ENCODE measurements at regions not wholly inside any gene's neighbourhood (a gene's known extent, or its start where the extent isn't known, plus 50 kb on each side); places are given as distances from the start of the nearest gene placed in this dataset.

GRCh38 chr21:23155281-23155680, 2157.1 kb downstream of the NCAM2 start:
- TF ChIP-seq, protein P1, sequence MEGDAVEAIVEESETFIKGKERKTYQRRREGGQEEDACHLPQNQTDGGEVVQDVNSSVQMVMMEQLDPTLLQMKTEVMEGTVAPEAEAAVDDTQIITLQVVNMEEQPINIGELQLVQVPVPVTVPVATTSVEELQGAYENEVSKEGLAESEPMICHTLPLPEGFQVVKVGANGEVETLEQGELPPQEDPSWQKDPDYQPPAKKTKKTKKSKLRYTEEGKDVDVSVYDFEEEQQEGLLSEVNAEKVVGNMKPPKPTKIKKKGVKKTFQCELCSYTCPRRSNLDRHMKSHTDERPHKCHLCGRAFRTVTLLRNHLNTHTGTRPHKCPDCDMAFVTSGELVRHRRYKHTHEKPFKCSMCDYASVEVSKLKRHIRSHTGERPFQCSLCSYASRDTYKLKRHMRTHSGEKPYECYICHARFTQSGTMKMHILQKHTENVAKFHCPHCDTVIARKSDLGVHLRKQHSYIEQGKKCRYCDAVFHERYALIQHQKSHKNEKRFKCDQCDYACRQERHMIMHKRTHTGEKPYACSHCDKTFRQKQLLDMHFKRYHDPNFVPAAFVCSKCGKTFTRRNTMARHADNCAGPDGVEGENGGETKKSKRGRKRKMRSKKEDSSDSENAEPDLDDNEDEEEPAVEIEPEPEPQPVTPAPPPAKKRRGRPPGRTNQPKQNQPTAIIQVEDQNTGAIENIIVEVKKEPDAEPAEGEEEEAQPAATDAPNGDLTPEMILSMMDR (IDR thresholded peaks at IDR 0.05; ENCODE audit: low read depth, low read length, missing control alignments), result no peak
- DNase-seq (ENCODE audit: low read depth), result no peak
- H3K4me3 ChIP-seq (ENCODE audit: low read depth, low read length), result no peak overlapping the region
- in situ Hi-C loops (cut with HindIII; ENCODE audit: low sequenced_read_pairs), result no loop called here

DNA sequence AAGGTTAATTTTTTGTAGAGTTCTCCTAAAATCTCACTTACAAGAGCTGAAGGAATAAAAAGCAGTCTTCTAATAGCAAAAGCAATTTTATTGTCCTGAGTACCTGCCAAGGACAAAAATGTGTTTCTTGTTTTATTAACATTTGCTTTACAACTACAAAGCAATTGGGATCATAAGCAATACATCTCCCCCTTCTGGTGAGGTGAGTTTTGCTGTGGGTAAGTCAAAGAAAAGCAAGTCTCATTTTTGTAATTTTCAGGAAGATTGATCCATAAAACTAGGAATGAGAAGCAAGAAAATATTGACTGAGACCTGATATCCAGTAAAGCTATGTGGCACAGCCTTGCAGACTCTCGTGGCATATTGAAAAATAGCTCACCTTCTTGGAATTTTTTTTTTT, 2162.7 kb downstream of the NCAM2 start:
- TF ChIP-seq, protein P1 (IDR thresholded peaks at IDR 0.05; ENCODE audit: low read depth, low read length, missing control alignments), result no peak
- in situ Hi-C loops (cut with HindIII; ENCODE audit: low sequenced_read_pairs), result no loop called here
- no peak overlapping the region for H3K4me3 ChIP-seq (ENCODE audit: low read depth, low read length)
- DNase-seq (ENCODE audit: low read depth), result no peak

- DNase-seq (ENCODE audit: low read depth), result no peak
- in situ Hi-C loops (cut with HindIII; ENCODE audit: low sequenced_read_pairs), result no loop called here
- TF ChIP-seq, protein P1 (IDR thresholded peaks at IDR 0.05; ENCODE audit: low read depth, low read length, missing control alignments), result no peak
- H3K4me3 ChIP-seq (ENCODE audit: low read depth, low read length), result no peak overlapping the region
Observed at GRCh38 chr21:23162198-23162946, 2164.2 kb downstream of the NCAM2 start.
